OCI-LY7 (cell line): ENCODE measurements at regions not wholly inside any gene's neighbourhood (a gene's known extent, or its start where the extent isn't known, plus 50 kb on each side); places are given as distances from the start of the nearest gene placed in this dataset.

Source experiments
- BruUV-seq: library from RNA; stranded (reverse); fragments of 400-500 nt; replicated peaks from 2 replicates; lab custom pipeline; 2021; lab: Mats Ljungman, UMichigan
- CTCF ChIA-PET: fragments of 300-600 bp; sonication (Branson Sonifier 250); formaldehyde crosslinking; loops from one replicate; lab custom pipeline; 2022; ENCODE audit warnings: antibody characterized with exemption; ENCODE audit not compliant: unreplicated experiment; lab: Charles Lee
- POLR2A ChIA-PET: fragments of 300-600 bp; sonication (Branson Sonifier 250); formaldehyde crosslinking; loops from one replicate; lab custom pipeline; 2022; ENCODE audit warnings: antibody characterized with exemption; lab: Charles Lee
- DNase-seq: peaks from one replicate; pipeline ENCODE4 v3.0.0-alpha.2; 2015; ENCODE audit warnings: low spot score
- H2AFZ ChIP-seq: fragments of 200-600 bp; sonication (generic), shearing (Covaris generic); 2 replicates; pipeline ENCODE4 v1.6.1; 2014; ENCODE audit warnings: mild to moderate bottlenecking, antibody characterized with exemption, low read length, moderate library complexity
- H3K27ac ChIP-seq: fragments of 200-600 bp; sonication (generic); 2 replicates; pipeline ENCODE4 v1.5.1; 2014; ENCODE audit warnings: mixed run types, low read depth, mild to moderate bottlenecking, moderate library complexity, low read length, inconsistent platforms; ENCODE audit not compliant: poor library complexity, severe bottlenecking
- H3K36me3 ChIP-seq: fragments of 200-600 bp; sonication (generic); 2 replicates; pipeline ENCODE4 v1.6.1; 2014; ENCODE audit warnings: mild to moderate bottlenecking, antibody characterized with exemption, low read length, moderate library complexity, mixed read lengths; ENCODE audit not compliant: insufficient read depth
- H3K4me1 ChIP-seq: fragments of 200-600 bp; sonication (generic); 2 replicates; pipeline ENCODE4 v1.5.1; 2014; ENCODE audit warnings: mild to moderate bottlenecking, low read length; ENCODE audit not compliant: insufficient read depth, poor library complexity, severe bottlenecking
- H3K4me2 ChIP-seq: fragments of 200-600 bp; sonication (generic); 2 replicates; pipeline ENCODE4 v1.6.1; 2014; ENCODE audit warnings: mild to moderate bottlenecking, low read length
- H3K4me3 ChIP-seq: fragments of 200-600 bp; sonication (generic); 2 replicates; pipeline ENCODE4 v1.5.1; 2014; ENCODE audit warnings: mild to moderate bottlenecking, low read depth, low read length; ENCODE audit not compliant: poor library complexity, severe bottlenecking
- H3K79me2 ChIP-seq: fragments of 200-600 bp; sonication (generic); 2 replicates; pipeline ENCODE4 v1.6.1; 2016; ENCODE audit warnings: low read depth, mild to moderate bottlenecking, low read length, moderate library complexity, mixed read lengths; ENCODE audit not compliant: insufficient read depth
- H3K9me2 ChIP-seq: fragments of 200-600 bp; sonication (generic); 2 replicates; pipeline ENCODE4 v1.6.1; 2016; ENCODE audit warnings: mild to moderate bottlenecking, low read length, mixed read lengths; ENCODE audit not compliant: insufficient read depth
- H3K9me3 ChIP-seq: fragments of 200-600 bp; sonication (generic); 2 replicates; pipeline ENCODE4 v1.6.1; 2014; ENCODE audit warnings: mild to moderate bottlenecking, mixed run types, low read length, mixed read lengths
- H4K20me1 ChIP-seq: fragments of 200-600 bp; sonication (generic); 2 replicates; pipeline ENCODE4 v1.6.1; 2014; ENCODE audit warnings: mild to moderate bottlenecking, antibody characterized with exemption, low read length, moderate library complexity, mixed read lengths; ENCODE audit not compliant: insufficient read depth
- EZH2phosphoT487 ChIP-seq: fragments of 200-600 bp; sonication (generic); IDR thresholded peaks from 2 replicates; pipeline ENCODE4 v1.6.1; 2018; ENCODE audit warnings: low read depth, borderline replicate concordance, mild to moderate bottlenecking, mixed run types, antibody characterized with exemption, low read length, moderate library complexity, mixed read lengths
- intact Hi-C: fragments of 100-400 bp; cut with micrococcal nuclease; formaldehyde crosslinking; loops from one replicate; pipeline ENCODE4 v1.10.0; 2022; ENCODE audit not compliant: unreplicated experiment
- TF ChIP-seq, protein P1 (sequence below): fragments of 200-600 bp; sonication (generic); conservative IDR thresholded peaks from 2 replicates; pipeline ENCODE4 v1.5.1; 2014; ENCODE audit warnings: mild to moderate bottlenecking, antibody characterized with exemption, low read length, moderate library complexity, mixed read lengths

DNA sequence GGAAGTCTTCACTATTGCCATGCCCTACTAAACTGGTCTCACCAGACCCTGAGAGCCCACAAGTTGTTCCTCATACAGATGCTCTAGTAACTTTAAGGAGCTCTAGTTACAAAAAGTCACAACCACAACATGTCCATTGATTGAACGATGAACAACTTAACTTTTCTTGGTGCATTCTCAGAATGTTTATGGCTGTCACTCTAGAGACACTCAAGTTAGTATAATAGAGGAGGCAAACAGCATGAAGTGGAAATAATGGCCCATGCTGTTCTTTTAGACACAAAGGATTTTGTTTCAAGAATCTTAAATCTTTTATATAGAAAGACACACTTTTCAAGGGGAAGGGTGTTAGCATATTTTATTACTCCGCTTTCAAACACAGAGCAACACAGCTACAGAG, 934.4 kb downstream of the HACE1 start:
- Histone ChIP-seq H3K4me3 (no peak overlapping the region), H3K4me1 (no peaks in the 10 kb centered on the region), H3K27ac (no peak overlapping the region), H3K9me3 (no peaks in the 10 kb centered on the region), H3K36me3 (no peaks in the 10 kb centered on the region), H3K79me2 (no peaks in the 10 kb centered on the region), H3K9me2 (no peaks in the 10 kb centered on the region), H3K4me2 (no peak overlapping the region), H2AFZ (no peak overlapping the region), H4K20me1 (no peaks in the 10 kb centered on the region)
- intact Hi-C loops: no loop called here
- no TSS peak for BruUV-seq
- CTCF ChIA-PET: no interaction called here
- POLR2A ChIA-PET: no interaction called here
- no peak for TF ChIP-seq EZH2phosphoT487
- TF ChIP-seq, protein P1, sequence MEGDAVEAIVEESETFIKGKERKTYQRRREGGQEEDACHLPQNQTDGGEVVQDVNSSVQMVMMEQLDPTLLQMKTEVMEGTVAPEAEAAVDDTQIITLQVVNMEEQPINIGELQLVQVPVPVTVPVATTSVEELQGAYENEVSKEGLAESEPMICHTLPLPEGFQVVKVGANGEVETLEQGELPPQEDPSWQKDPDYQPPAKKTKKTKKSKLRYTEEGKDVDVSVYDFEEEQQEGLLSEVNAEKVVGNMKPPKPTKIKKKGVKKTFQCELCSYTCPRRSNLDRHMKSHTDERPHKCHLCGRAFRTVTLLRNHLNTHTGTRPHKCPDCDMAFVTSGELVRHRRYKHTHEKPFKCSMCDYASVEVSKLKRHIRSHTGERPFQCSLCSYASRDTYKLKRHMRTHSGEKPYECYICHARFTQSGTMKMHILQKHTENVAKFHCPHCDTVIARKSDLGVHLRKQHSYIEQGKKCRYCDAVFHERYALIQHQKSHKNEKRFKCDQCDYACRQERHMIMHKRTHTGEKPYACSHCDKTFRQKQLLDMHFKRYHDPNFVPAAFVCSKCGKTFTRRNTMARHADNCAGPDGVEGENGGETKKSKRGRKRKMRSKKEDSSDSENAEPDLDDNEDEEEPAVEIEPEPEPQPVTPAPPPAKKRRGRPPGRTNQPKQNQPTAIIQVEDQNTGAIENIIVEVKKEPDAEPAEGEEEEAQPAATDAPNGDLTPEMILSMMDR: no peak
- no peak for DNase-seq

DNA sequence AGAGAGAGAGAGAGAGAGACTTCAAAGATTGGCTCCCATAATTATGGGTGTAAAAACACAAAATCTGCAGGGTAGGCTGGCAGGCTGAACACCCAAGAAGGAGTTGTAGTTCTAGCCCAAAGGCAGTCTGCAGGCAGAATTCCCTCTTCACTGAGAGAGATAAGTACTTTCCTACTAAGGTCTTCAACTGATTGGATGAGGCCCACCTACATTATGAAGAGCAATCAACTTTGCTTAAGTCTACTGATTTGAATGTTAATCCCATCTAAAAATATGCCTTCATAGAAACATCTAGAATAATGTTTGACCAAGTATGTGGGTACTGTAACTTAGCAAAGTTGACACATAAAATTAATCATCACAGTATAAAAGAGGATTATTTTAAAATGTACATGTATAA, 949.7 kb downstream of the HACE1 start:
- H3K36me3 ChIP-seq: no peaks in the 10 kb centered on the region
- CTCF ChIA-PET: no interaction called here
- BruUV-seq: no TSS peak
- DNase-seq: no peak
- TF ChIP-seq, protein P1: no peak
- TF ChIP-seq EZH2phosphoT487: no peak
- no peak overlapping the region for H3K4me2 ChIP-seq
- no peaks in the 10 kb centered on the region for H3K79me2 ChIP-seq
- POLR2A ChIA-PET: interaction anchor here (0.6 kb wide), 1 partner anchor 1759 kb away, joined by 4 read pairs; no protein-coding TSS in a partner anchor
- H2AFZ ChIP-seq: no peak overlapping the region
- no peaks in the 10 kb centered on the region for H3K9me2 ChIP-seq
- H3K4me1 ChIP-seq: no peaks in the 10 kb centered on the region
- H3K27ac ChIP-seq: no peak overlapping the region
- no peaks in the 10 kb centered on the region for H4K20me1 ChIP-seq
- no peaks in the 10 kb centered on the region for H3K9me3 ChIP-seq
- H3K4me3 ChIP-seq: no peak overlapping the region
- intact Hi-C loops: no loop called here

DNA sequence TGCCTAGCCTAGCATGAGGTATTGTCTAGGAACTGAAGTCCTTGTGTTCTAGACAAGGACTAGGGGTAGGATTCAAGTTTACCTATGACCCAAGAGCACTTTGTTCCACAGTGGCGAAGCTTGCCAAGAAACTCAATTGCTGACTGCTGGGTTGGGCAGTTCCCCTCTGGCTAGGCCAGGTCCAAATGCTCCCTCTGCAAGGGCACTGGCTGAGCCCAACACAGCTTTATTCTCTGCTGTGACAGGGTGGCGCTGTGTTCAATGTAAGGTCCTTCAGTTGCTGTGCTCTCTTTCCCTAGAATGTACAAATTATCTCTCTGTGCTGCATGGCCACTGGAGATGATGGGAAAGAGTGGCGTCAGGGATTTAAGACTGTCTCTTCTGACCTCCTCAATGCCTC, 950.8 kb downstream of the HACE1 start:
- DNase-seq: no peak
- H3K9me2 ChIP-seq: no peaks in the 10 kb centered on the region
- H2AFZ ChIP-seq: no peak overlapping the region
- CTCF ChIA-PET: no interaction called here
- intact Hi-C loops: no loop called here
- no peak overlapping the region for H3K4me2 ChIP-seq
- H4K20me1 ChIP-seq: no peaks in the 10 kb centered on the region
- H3K27ac ChIP-seq: no peak overlapping the region
- no peaks in the 10 kb centered on the region for H3K9me3 ChIP-seq
- no peak for TF ChIP-seq EZH2phosphoT487
- TF ChIP-seq, protein P1: no peak
- H3K79me2 ChIP-seq: no peaks in the 10 kb centered on the region
- POLR2A ChIA-PET: no interaction called here
- no peak overlapping the region for H3K4me3 ChIP-seq
- no peaks in the 10 kb centered on the region for H3K36me3 ChIP-seq
- no TSS peak for BruUV-seq
- H3K4me1 ChIP-seq: no peaks in the 10 kb centered on the region
